Activated CD4-positive, alpha-beta T cell treated with anti-CD3 and anti-CD28 coated beads, Interleukin-2, amount 50 U/mL, for 24 hours (primary cell): ENCODE measurements at regions not wholly inside any gene's neighbourhood (a gene's known extent, or its start where the extent isn't known, plus 50 kb on each side); places are given as distances from the start of the nearest gene placed in this dataset.

Source experiments
- DNase-seq, 2 donors: peaks; one replicate each; pipeline ENCODE4 v3.0.0-alpha.2; 2020; ENCODE audit warnings: low read depth in 1 of 2, low spot score in 1 of 2

- no peak for DNase-seq
These were observed 106.3 kb upstream of the JUN start for GRCh38 chr1:58890113-58890512.

- no peak for DNase-seq
These were observed 106.8 kb upstream of the JUN start for GRCh38 chr1:58890609-58891008.

GRCh38 chr1:58891347-58891746 is 107.5 kb upstream of the JUN start:
- DNase-seq: no peak

GRCh38 chr1:58893257-58893869 is 109.5 kb upstream of the JUN start:
- DNase-seq: no peak

- no peak for DNase-seq
These were observed 111.2 kb upstream of the JUN start for GRCh38 chr1:58895082-58895481.

GRCh38 chr1:58895559-58896145 is 111.8 kb upstream of the JUN start:
- no peak for DNase-seq

GRCh38 chr1:58896246-58897183 is 112.7 kb upstream of the JUN start:
- DNase-seq: no peak

- no peak for DNase-seq
These were observed 115.1 kb upstream of the JUN start for GRCh38 chr1:58898739-58899586.

- DNase-seq: no peak
These were observed 115.9 kb upstream of the JUN start for GRCh38 chr1:58899587-58900271.

GRCh38 chr1:58900396-58900795 is 116.5 kb upstream of the JUN start:
- DNase-seq: no peak

GRCh38 chr1:58901008-58901407 is 117.2 kb upstream of the JUN start:
- DNase-seq: no peak

- no peak for DNase-seq
These were observed 119.1 kb upstream of the JUN start for GRCh38 chr1:58902830-58903513.

- DNase-seq: peak; percentile 60 to 75
These were observed 119.9 kb upstream of the JUN start for GRCh38 chr1:58903514-58904298.

- no peak for DNase-seq
These were observed 120.7 kb upstream of the JUN start for GRCh38 chr1:58904299-58905125.

GRCh38 chr1:58905126-58905490 is 121.3 kb upstream of the JUN start:
- DNase-seq: no peak

GRCh38 chr1:58905628-58906221 is 121.9 kb upstream of the JUN start:
- no peak for DNase-seq

GRCh38 chr1:58907398-58907797 is 123.6 kb upstream of the JUN start:
- DNase-seq: no peak
